ENCODE measurements at regions not wholly inside any gene's neighbourhood (a gene's known extent, or its start where the extent isn't known, plus 50 kb on each side); places are given as distances from the start of the nearest gene placed in this dataset.

DNA sequence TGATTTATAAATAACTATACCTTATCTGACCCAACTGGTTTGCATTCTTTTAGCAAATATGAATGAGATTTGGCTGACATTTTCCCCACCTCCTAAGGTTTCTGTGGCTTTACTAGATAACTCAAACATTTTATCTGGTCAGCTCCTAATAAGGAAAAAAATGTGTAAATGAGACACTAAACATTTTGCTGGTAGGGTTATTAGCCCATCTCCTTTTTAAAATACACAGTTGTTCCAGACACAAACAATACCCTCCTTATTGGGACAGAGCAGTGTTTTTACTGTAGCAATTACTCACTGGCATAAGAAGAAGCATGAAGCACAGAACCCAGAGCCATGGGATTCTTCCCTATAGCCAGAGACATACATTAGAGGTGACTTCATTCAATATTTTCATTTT lies 53.8 kb upstream of the NUF2 start:
- TF ChIP-seq EZH2 (IDR thresholded peaks at IDR 0.05; ENCODE audit: low read depth, unreplicated experiment): no peak
- TF ChIP-seq, protein P1, sequence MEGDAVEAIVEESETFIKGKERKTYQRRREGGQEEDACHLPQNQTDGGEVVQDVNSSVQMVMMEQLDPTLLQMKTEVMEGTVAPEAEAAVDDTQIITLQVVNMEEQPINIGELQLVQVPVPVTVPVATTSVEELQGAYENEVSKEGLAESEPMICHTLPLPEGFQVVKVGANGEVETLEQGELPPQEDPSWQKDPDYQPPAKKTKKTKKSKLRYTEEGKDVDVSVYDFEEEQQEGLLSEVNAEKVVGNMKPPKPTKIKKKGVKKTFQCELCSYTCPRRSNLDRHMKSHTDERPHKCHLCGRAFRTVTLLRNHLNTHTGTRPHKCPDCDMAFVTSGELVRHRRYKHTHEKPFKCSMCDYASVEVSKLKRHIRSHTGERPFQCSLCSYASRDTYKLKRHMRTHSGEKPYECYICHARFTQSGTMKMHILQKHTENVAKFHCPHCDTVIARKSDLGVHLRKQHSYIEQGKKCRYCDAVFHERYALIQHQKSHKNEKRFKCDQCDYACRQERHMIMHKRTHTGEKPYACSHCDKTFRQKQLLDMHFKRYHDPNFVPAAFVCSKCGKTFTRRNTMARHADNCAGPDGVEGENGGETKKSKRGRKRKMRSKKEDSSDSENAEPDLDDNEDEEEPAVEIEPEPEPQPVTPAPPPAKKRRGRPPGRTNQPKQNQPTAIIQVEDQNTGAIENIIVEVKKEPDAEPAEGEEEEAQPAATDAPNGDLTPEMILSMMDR (conservative IDR thresholded peaks at IDR 0.05; ENCODE audit: low read depth in 2 of 2): no peak
- TF ChIP-seq POLR2AphosphoS5 (IDR thresholded peaks at IDR 0.05; ENCODE audit: low read depth): no peak
- TF ChIP-seq CREB1 (CRISPR knock-in tag; IDR thresholded peaks at IDR 0.05; ENCODE audit: low read depth): no peak

Data from GM23338 (cell line).